NCI-H446 treated with DMSO at 0.1 percent for 48 hours (cell line): ENCODE measurements at regions not wholly inside any gene's neighbourhood (a gene's known extent, or its start where the extent isn't known, plus 50 kb on each side); places are given as distances from the start of the nearest gene placed in this dataset.

Source experiments
- DNase-seq: peaks from one replicate; lab custom pipeline; 2025; lab: John Stamatoyannopoulos, UW

GRCh38 chr7:31456646-31457368 lies 57.1 kb upstream of the ITPRID1 start:
- DNase-seq: no peak

GRCh38 chr7:31457551-31457950 lies 56.3 kb upstream of the ITPRID1 start:
- DNase-seq: no peak

- no peak for DNase-seq
Observed at GRCh38 chr7:31458203-31458602, 55.7 kb upstream of the ITPRID1 start.

GRCh38 chr7:31462636-31463035 lies 51.3 kb upstream of the ITPRID1 start:
- DNase-seq: no peak
